OCI-LY3 (cell line): ENCODE measurements at regions not wholly inside any gene's neighbourhood (a gene's known extent, or its start where the extent isn't known, plus 50 kb on each side); places are given as distances from the start of the nearest gene placed in this dataset.

ENCODE experiments used
- EZH2phosphoT487 ChIP-seq: fragments of 200-600 bp; shearing (Covaris generic); IDR thresholded peaks from 2 replicates; pipeline ENCODE4 v1.6.1; 2018; ENCODE audit warnings: antibody characterized with exemption, mixed run types, low read depth
- TF ChIP-seq, protein P1 (sequence below): fragments of 200-600, 300-600 bp; sonication (generic); IDR thresholded peaks from 2 replicates; pipeline ENCODE4 v1.5.1; 2014; ENCODE audit warnings: antibody characterized with exemption, low read length, low read depth

DNA sequence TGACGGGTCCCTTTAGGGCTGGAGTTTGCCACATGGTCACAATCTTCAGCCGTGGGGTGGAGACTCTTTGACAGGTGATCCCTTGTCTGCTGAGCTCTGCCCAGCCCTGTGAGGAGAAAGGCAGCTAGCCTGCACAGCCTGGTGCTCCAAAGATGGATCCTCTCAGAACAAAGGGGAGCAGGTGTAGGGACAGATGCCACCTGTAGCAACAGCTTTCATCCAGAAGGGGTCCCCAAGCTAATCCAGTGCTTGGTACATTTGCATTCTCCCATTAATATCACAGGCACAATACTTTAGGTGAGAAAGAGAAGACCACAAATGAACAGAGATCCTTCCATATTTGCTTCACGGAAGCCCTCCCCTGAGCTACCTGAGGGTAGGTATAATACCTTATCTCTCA lies 93.2 kb downstream of the CCDC185 start:
- TF ChIP-seq, protein P1, sequence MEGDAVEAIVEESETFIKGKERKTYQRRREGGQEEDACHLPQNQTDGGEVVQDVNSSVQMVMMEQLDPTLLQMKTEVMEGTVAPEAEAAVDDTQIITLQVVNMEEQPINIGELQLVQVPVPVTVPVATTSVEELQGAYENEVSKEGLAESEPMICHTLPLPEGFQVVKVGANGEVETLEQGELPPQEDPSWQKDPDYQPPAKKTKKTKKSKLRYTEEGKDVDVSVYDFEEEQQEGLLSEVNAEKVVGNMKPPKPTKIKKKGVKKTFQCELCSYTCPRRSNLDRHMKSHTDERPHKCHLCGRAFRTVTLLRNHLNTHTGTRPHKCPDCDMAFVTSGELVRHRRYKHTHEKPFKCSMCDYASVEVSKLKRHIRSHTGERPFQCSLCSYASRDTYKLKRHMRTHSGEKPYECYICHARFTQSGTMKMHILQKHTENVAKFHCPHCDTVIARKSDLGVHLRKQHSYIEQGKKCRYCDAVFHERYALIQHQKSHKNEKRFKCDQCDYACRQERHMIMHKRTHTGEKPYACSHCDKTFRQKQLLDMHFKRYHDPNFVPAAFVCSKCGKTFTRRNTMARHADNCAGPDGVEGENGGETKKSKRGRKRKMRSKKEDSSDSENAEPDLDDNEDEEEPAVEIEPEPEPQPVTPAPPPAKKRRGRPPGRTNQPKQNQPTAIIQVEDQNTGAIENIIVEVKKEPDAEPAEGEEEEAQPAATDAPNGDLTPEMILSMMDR = no peak
- no peak for TF ChIP-seq EZH2phosphoT487
